ENCODE measurements at regions not wholly inside any gene's neighbourhood (a gene's known extent, or its start where the extent isn't known, plus 50 kb on each side); places are given as distances from the start of the nearest gene placed in this dataset.

- DNase-seq: peak; percentile 19
Measured at GRCh38 chr17:36869856-36870719, 67.2 kb upstream of the LHX1 start.

GRCh38 chr17:36870720-36870999 is 66.6 kb upstream of the LHX1 start:
- no peak for DNase-seq

GRCh38 chr17:36875698-36876293 is 61.5 kb upstream of the LHX1 start:
- DNase-seq: no peak

GRCh38 chr17:36876966-36877365 is 60.3 kb upstream of the LHX1 start:
- no peak for DNase-seq

GRCh38 chr17:36877771-36878170 is 59.5 kb upstream of the LHX1 start:
- peak; percentile 29 for DNase-seq

- DNase-seq: no peak
Measured at GRCh38 chr17:36878216-36878615, 59.1 kb upstream of the LHX1 start.

- DNase-seq: no peak
Measured at GRCh38 chr17:36879027-36879426, 58.2 kb upstream of the LHX1 start.

- DNase-seq: no peak
Measured at GRCh38 chr17:36879624-36880131, 57.6 kb upstream of the LHX1 start.

GRCh38 chr17:36880268-36880905 is 56.9 kb upstream of the LHX1 start:
- no peak for DNase-seq

- no peak for DNase-seq
Measured at GRCh38 chr17:36881323-36881722, 56.0 kb upstream of the LHX1 start.

- DNase-seq: no peak
Measured at GRCh38 chr17:36884495-36885152, 52.7 kb upstream of the LHX1 start.

GRCh38 chr17:36885153-36885735 is 52.0 kb upstream of the LHX1 start:
- no peak for DNase-seq

GRCh38 chr17:36885771-36886377 is 51.4 kb upstream of the LHX1 start:
- no peak for DNase-seq

All from fibroblast of skin of right biceps (primary cell).